ENCODE measurements at regions not wholly inside any gene's neighbourhood (a gene's known extent, or its start where the extent isn't known, plus 50 kb on each side); places are given as distances from the start of the nearest gene placed in this dataset.

- peaks cover 31% of the 10 kb centered on the region for H3K27me3 Mint-ChIP-seq (ENCODE audit: low read depth)
- DNase-seq: no peak
- H3K4me3 Mint-ChIP-seq: no peak overlapping the region
- H3K4me1 Mint-ChIP-seq (ENCODE audit: low read depth): no peaks in the 10 kb centered on the region
- peaks cover 26% of the 10 kb centered on the region for H3K9me3 Mint-ChIP-seq
- no peak for ATAC-seq
- H3K36me3 Mint-ChIP-seq (ENCODE audit: insufficient read depth): no peaks in the 10 kb centered on the region
Measured at GRCh38 chr22:48018346-48018745, 1255.9 kb downstream of the TBC1D22A start.

- DNase-seq: no peak
- Mint-ChIP-seq H3K9me3 (peaks cover 21% of the 10 kb centered on the region), H3K27me3 (ENCODE audit: low read depth) (peaks cover 29% of the 10 kb centered on the region), H3K36me3 (ENCODE audit: insufficient read depth) (no peaks in the 10 kb centered on the region), H3K4me1 (ENCODE audit: low read depth) (no peaks in the 10 kb centered on the region), H3K4me3 (no peak overlapping the region)
- ATAC-seq: no peak
Measured at GRCh38 chr22:48015701-48016100, 1253.3 kb downstream of the TBC1D22A start.

- no peaks in the 10 kb centered on the region for H3K4me1 Mint-ChIP-seq (ENCODE audit: low read depth)
- H3K4me3 Mint-ChIP-seq: no peak overlapping the region
- no peak for DNase-seq
- H3K9me3 Mint-ChIP-seq: no peaks in the 10 kb centered on the region
- no peaks in the 10 kb centered on the region for H3K36me3 Mint-ChIP-seq (ENCODE audit: insufficient read depth)
- no peak for ATAC-seq
- no peaks in the 10 kb centered on the region for H3K27me3 Mint-ChIP-seq (ENCODE audit: low read depth)
Measured at GRCh38 chr22:48004936-48005335, 1242.5 kb downstream of the TBC1D22A start.

- H3K4me1 Mint-ChIP-seq (ENCODE audit: low read depth): no peaks in the 10 kb centered on the region
- no peaks in the 10 kb centered on the region for H3K36me3 Mint-ChIP-seq (ENCODE audit: insufficient read depth)
- H3K9me3 Mint-ChIP-seq: no peaks in the 10 kb centered on the region
- ATAC-seq: no peak
- DNase-seq: no peak
- H3K27me3 Mint-ChIP-seq (ENCODE audit: low read depth): no peaks in the 10 kb centered on the region
- no peak overlapping the region for H3K4me3 Mint-ChIP-seq
Measured at GRCh38 chr22:48004038-48004437, 1241.6 kb downstream of the TBC1D22A start.

GRCh38 chr22:48001101-48001500 is 1238.7 kb downstream of the TBC1D22A start:
- H3K36me3 Mint-ChIP-seq (ENCODE audit: insufficient read depth): no peaks in the 10 kb centered on the region
- H3K4me1 Mint-ChIP-seq (ENCODE audit: low read depth): no peaks in the 10 kb centered on the region
- ATAC-seq (no peak), DNase-seq (no peak)
- no peaks in the 10 kb centered on the region for H3K9me3 Mint-ChIP-seq
- peaks cover 2% of the 10 kb centered on the region for H3K27me3 Mint-ChIP-seq (ENCODE audit: low read depth)
- no peak overlapping the region for H3K4me3 Mint-ChIP-seq

GRCh38 chr22:47997612-47998011 is 1235.2 kb downstream of the TBC1D22A start:
- no peak for DNase-seq
- Mint-ChIP-seq H3K27me3 (ENCODE audit: low read depth) (peaks cover 2% of the 10 kb centered on the region), H3K4me3 (no peak overlapping the region), H3K4me1 (ENCODE audit: low read depth) (no peaks in the 10 kb centered on the region), H3K36me3 (ENCODE audit: insufficient read depth) (no peaks in the 10 kb centered on the region), H3K9me3 (no peaks in the 10 kb centered on the region)
- no peak for ATAC-seq

- DNase-seq (no peak), ATAC-seq (no peak)
- H3K36me3 Mint-ChIP-seq (ENCODE audit: insufficient read depth): no peaks in the 10 kb centered on the region
- H3K9me3 Mint-ChIP-seq: no peaks in the 10 kb centered on the region
- H3K27me3 Mint-ChIP-seq (ENCODE audit: low read depth): peaks cover 2% of the 10 kb centered on the region
- no peaks in the 10 kb centered on the region for H3K4me1 Mint-ChIP-seq (ENCODE audit: low read depth)
- no peak overlapping the region for H3K4me3 Mint-ChIP-seq
Measured at GRCh38 chr22:47997052-47997590, 1234.7 kb downstream of the TBC1D22A start.

- Mint-ChIP-seq H3K27me3 (ENCODE audit: low read depth) (peaks cover 2% of the 10 kb centered on the region), H3K9me3 (no peaks in the 10 kb centered on the region), H3K4me1 (ENCODE audit: low read depth) (no peaks in the 10 kb centered on the region), H3K36me3 (ENCODE audit: insufficient read depth) (no peaks in the 10 kb centered on the region), H3K4me3 (no peak overlapping the region)
- ATAC-seq (no peak), DNase-seq (no peak)
Measured at GRCh38 chr22:47996446-47996857, 1234.0 kb downstream of the TBC1D22A start.

- Mint-ChIP-seq H3K36me3 (ENCODE audit: insufficient read depth) (no peaks in the 10 kb centered on the region), H3K4me1 (ENCODE audit: low read depth) (no peaks in the 10 kb centered on the region), H3K4me3 (no peak overlapping the region), H3K27me3 (ENCODE audit: low read depth) (peaks cover 2% of the 10 kb centered on the region), H3K9me3 (no peaks in the 10 kb centered on the region)
- no peak for ATAC-seq
- DNase-seq: no peak
Measured at GRCh38 chr22:47995718-47996117, 1233.3 kb downstream of the TBC1D22A start.

GRCh38 chr22:47995264-47995627 is 1232.8 kb downstream of the TBC1D22A start:
- Mint-ChIP-seq H3K36me3 (ENCODE audit: insufficient read depth) (no peaks in the 10 kb centered on the region), H3K27me3 (ENCODE audit: low read depth) (peaks cover 2% of the 10 kb centered on the region), H3K4me1 (ENCODE audit: low read depth) (no peaks in the 10 kb centered on the region), H3K4me3 (no peak overlapping the region), H3K9me3 (no peaks in the 10 kb centered on the region)
- DNase-seq: no peak
- no peak for ATAC-seq

- no peak for DNase-seq
- peaks cover 4% of the 10 kb centered on the region for H3K27me3 Mint-ChIP-seq (ENCODE audit: low read depth)
- no peak for ATAC-seq
- H3K36me3 Mint-ChIP-seq (ENCODE audit: insufficient read depth): no peaks in the 10 kb centered on the region
- no peak overlapping the region for H3K4me3 Mint-ChIP-seq
- H3K4me1 Mint-ChIP-seq (ENCODE audit: low read depth): no peaks in the 10 kb centered on the region
- peaks cover under 1% of the 10 kb centered on the region for H3K9me3 Mint-ChIP-seq
Measured at GRCh38 chr22:47994601-47995263, 1232.3 kb downstream of the TBC1D22A start.

- DNase-seq (no peak), ATAC-seq (no peak)
- no peak overlapping the region for H3K4me3 Mint-ChIP-seq
- H3K9me3 Mint-ChIP-seq: peaks cover 6% of the 10 kb centered on the region
- peaks cover 6% of the 10 kb centered on the region for H3K27me3 Mint-ChIP-seq (ENCODE audit: low read depth)
- H3K36me3 Mint-ChIP-seq (ENCODE audit: insufficient read depth): no peaks in the 10 kb centered on the region
- no peaks in the 10 kb centered on the region for H3K4me1 Mint-ChIP-seq (ENCODE audit: low read depth)
Measured at GRCh38 chr22:47994045-47994444, 1231.6 kb downstream of the TBC1D22A start.

GRCh38 chr22:47990481-47990880 is 1228.0 kb downstream of the TBC1D22A start:
- DNase-seq (no peak), ATAC-seq (no peak)
- no peaks in the 10 kb centered on the region for H3K36me3 Mint-ChIP-seq (ENCODE audit: insufficient read depth)
- no peak overlapping the region for H3K4me3 Mint-ChIP-seq
- H3K4me1 Mint-ChIP-seq (ENCODE audit: low read depth): no peaks in the 10 kb centered on the region
- H3K9me3 Mint-ChIP-seq: peaks cover 30% of the 10 kb centered on the region
- H3K27me3 Mint-ChIP-seq (ENCODE audit: low read depth): peaks cover 15% of the 10 kb centered on the region

- Mint-ChIP-seq H3K4me1 (ENCODE audit: low read depth) (no peaks in the 10 kb centered on the region), H3K4me3 (no peak overlapping the region), H3K9me3 (peaks cover 30% of the 10 kb centered on the region), H3K36me3 (ENCODE audit: insufficient read depth) (no peaks in the 10 kb centered on the region), H3K27me3 (ENCODE audit: low read depth) (peaks cover 19% of the 10 kb centered on the region)
- DNase-seq: no peak
- no peak for ATAC-seq
Measured at GRCh38 chr22:47987885-47988515, 1225.5 kb downstream of the TBC1D22A start.

GRCh38 chr22:47976219-47976618 is 1213.8 kb downstream of the TBC1D22A start:
- H3K4me3 Mint-ChIP-seq: no peak overlapping the region
- no peaks in the 10 kb centered on the region for H3K27me3 Mint-ChIP-seq (ENCODE audit: low read depth)
- H3K4me1 Mint-ChIP-seq (ENCODE audit: low read depth): no peaks in the 10 kb centered on the region
- peaks cover 12% of the 10 kb centered on the region for H3K9me3 Mint-ChIP-seq
- no peak for DNase-seq
- no peak for ATAC-seq
- H3K36me3 Mint-ChIP-seq (ENCODE audit: insufficient read depth): no peaks in the 10 kb centered on the region
